ENCODE measurements at regions not wholly inside any gene's neighbourhood (a gene's known extent, or its start where the extent isn't known, plus 50 kb on each side); places are given as distances from the start of the nearest gene placed in this dataset.

GRCh38 chr6:51528556-51528955 is 558.9 kb downstream of the PKHD1 start:
- H3K4me1 Mint-ChIP-seq = no peaks in the 10 kb centered on the region
- ATAC-seq = no peak
- H3K27ac Mint-ChIP-seq = no peak overlapping the region
- CTCF ChIA-PET = no interaction called here
- DNase-seq = no peak
- no peak overlapping the region for H3K4me3 Mint-ChIP-seq
- peaks cover 4% of the 10 kb centered on the region for H3K9me3 Mint-ChIP-seq (ENCODE audit: low read depth)
- no peaks in the 10 kb centered on the region for H3K36me3 Mint-ChIP-seq
- H3K27me3 Mint-ChIP-seq = no peaks in the 10 kb centered on the region

DNA sequence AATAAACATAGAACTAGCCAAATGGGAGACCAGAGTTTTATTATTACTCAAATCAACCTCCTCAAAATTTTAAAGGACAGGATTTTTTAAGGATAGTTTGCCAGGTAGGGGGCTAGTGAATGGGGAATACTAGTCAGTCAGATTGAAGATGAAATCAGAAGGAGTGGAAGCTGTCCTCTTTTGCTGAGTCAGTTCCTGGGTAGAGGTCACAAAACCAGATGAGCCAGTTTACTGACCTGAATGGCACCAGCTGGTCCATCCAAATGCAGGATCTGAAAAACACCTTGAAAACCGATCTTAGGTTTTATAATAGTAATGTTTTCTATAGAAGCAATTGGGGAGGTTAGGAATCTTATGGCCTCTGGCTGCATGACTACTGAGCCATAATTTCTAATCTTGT is 558.2 kb downstream of the PKHD1 start:
- Mint-ChIP-seq H3K4me1 (no peaks in the 10 kb centered on the region), H3K27ac (no peak overlapping the region), H3K9me3 (ENCODE audit: low read depth) (peaks cover 4% of the 10 kb centered on the region), H3K36me3 (no peaks in the 10 kb centered on the region), H3K27me3 (no peaks in the 10 kb centered on the region), H3K4me3 (no peak overlapping the region)
- ATAC-seq (no peak), DNase-seq (no peak)
- CTCF ChIA-PET = no interaction called here

DNA sequence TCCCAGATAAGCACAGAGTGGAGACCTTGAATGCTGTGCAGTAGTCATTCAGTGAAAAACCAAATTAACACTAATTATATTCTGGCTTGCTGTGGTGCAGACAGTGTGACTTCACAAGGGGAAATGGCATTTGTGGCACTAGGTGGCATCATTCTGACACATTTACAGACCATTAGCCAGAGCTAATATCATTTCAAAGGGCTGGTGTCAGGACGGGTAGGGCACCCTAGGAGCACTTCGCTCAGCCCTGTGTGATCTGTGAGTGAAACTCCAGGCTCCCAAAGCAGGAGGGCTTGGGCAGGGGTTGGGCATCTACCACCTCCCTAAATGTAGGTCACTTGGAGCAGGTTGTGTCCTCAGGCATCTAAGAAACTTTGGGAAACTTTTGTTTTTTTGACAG is 555.8 kb downstream of the PKHD1 start:
- CTCF ChIA-PET = no interaction called here
- Mint-ChIP-seq H3K27me3 (no peaks in the 10 kb centered on the region), H3K4me1 (no peaks in the 10 kb centered on the region), H3K4me3 (no peak overlapping the region), H3K36me3 (no peaks in the 10 kb centered on the region), H3K9me3 (ENCODE audit: low read depth) (peaks cover 4% of the 10 kb centered on the region), H3K27ac (no peak overlapping the region)
- ATAC-seq (no peak), DNase-seq (no peak)

DNA sequence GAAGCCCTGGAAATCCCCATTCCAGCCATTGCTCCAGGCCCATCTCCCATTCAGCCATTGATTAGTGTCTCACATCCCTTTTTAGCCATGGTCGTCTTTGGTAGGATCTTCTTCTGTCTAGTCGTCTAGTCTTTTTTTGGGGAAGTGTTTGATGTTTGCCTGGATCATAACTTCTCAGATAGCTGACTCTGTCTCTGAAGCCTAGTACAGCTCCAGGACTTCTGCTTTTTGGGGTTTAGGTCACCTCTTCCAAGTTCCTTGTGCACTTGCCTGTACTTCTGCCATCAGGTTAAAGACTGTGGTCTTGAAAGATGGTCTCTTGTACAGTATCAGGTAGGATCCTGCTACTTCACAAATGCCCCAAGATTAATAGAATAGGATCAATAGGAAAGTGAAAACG is 553.5 kb downstream of the PKHD1 start:
- no peak for DNase-seq
- Mint-ChIP-seq H3K36me3 (no peaks in the 10 kb centered on the region), H3K9me3 (ENCODE audit: low read depth) (peaks cover 2% of the 10 kb centered on the region), H3K27ac (no peak overlapping the region), H3K27me3 (no peaks in the 10 kb centered on the region), H3K4me3 (no peak overlapping the region), H3K4me1 (no peaks in the 10 kb centered on the region)
- no peak for ATAC-seq
- CTCF ChIA-PET = no interaction called here

GRCh38 chr6:51535327-51535726 is 552.1 kb downstream of the PKHD1 start:
- H3K27ac Mint-ChIP-seq = no peak overlapping the region
- CTCF ChIA-PET = no interaction called here
- H3K27me3 Mint-ChIP-seq = no peaks in the 10 kb centered on the region
- no peak overlapping the region for H3K4me3 Mint-ChIP-seq
- ATAC-seq (no peak), DNase-seq (no peak)
- peaks cover 2% of the 10 kb centered on the region for H3K9me3 Mint-ChIP-seq (ENCODE audit: low read depth)
- H3K4me1 Mint-ChIP-seq = no peaks in the 10 kb centered on the region
- H3K36me3 Mint-ChIP-seq = no peaks in the 10 kb centered on the region

DNA sequence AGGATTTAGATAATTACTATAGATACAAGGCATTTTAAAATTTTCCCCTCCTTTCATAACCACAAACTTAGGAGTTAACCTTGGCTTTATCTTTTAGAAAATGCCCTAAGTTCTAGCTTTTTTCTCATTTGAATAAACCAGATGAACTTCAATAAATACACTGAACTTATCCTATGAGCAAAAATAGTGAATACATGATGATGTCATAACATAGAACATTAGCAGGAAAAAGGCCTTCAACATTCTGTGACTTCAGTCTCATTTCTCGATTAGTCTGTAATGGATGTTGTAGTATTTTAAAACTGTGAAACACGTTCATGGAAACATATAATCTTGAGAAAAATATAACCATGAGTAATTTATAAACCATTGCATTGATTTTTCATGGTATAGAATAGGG is 550.7 kb downstream of the PKHD1 start:
- DNase-seq (no peak), ATAC-seq (no peak)
- H3K27me3 Mint-ChIP-seq = no peaks in the 10 kb centered on the region
- peaks cover 2% of the 10 kb centered on the region for H3K9me3 Mint-ChIP-seq (ENCODE audit: low read depth)
- H3K27ac Mint-ChIP-seq = no peak overlapping the region
- no peaks in the 10 kb centered on the region for H3K36me3 Mint-ChIP-seq
- no peaks in the 10 kb centered on the region for H3K4me1 Mint-ChIP-seq
- CTCF ChIA-PET = no interaction called here
- H3K4me3 Mint-ChIP-seq = no peak overlapping the region

DNA sequence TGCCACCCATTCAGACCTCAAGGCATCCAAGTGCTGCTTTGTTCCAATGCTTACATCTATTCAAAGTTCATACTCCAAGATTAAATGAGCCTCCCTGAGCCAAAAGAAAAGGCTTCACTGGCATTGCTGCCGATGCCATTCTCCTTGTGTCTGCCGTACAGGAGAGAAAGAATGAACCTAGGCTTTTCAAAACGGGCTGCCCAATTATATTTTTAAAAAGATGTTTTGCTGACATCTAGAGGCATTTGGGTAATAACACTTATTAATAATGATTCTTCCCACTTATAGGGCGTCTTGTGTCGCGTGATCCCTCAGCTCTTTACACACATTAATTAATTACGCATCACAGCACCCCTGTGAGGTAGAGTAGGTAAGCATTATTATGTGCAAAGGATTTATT is 545.6 kb downstream of the PKHD1 start:
- H3K9me3 Mint-ChIP-seq (ENCODE audit: low read depth) = no peaks in the 10 kb centered on the region
- ATAC-seq (no peak), DNase-seq (no peak)
- no peaks in the 10 kb centered on the region for H3K27me3 Mint-ChIP-seq
- H3K36me3 Mint-ChIP-seq = no peaks in the 10 kb centered on the region
- no peaks in the 10 kb centered on the region for H3K4me1 Mint-ChIP-seq
- CTCF ChIA-PET = no interaction called here
- H3K4me3 Mint-ChIP-seq = no peak overlapping the region
- no peak overlapping the region for H3K27ac Mint-ChIP-seq

DNA sequence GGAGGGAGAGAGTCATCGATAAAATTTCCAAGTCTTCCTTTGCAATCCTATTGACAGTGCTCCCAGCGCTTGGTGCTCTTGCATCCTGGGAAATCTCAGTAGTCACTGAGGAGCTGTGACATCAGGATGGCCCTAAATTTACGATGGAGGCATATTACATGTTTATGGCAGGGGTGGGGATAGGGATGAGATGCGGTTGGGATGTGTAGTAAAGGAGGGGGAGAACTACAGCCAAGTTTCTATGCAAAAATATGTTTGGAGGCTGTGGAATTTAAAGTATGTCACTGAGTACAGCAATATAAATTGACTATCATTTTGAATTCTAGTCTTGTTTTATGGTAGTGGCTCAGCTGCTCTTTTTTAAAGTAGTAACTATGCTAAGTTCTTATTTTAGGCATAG is 544.9 kb downstream of the PKHD1 start:
- CTCF ChIA-PET = no interaction called here
- H3K9me3 Mint-ChIP-seq (ENCODE audit: low read depth) = no peaks in the 10 kb centered on the region
- no peaks in the 10 kb centered on the region for H3K4me1 Mint-ChIP-seq
- H3K4me3 Mint-ChIP-seq = no peak overlapping the region
- H3K36me3 Mint-ChIP-seq = no peaks in the 10 kb centered on the region
- no peak overlapping the region for H3K27ac Mint-ChIP-seq
- no peak for ATAC-seq
- H3K27me3 Mint-ChIP-seq = no peaks in the 10 kb centered on the region
- DNase-seq = no peak

DNA sequence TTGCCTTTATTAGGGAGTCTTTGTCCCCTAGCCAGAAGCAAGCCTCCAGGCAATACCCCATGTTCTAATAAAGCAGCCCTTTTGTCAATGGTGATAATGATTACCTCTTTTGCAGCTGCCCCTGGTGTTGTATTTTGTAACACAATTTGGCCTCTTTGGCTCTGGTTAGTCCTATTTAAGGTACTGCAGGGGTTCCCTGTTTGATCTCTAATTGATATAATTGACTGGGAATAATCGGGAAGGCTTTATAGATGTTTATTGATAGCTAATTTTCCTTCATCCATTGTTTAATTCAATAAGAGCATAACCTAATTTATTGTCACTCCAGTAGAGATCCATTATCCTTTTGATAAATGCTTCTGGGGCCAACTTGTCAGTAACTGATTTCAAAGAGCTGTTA is 537.2 kb downstream of the PKHD1 start:
- Mint-ChIP-seq H3K4me1 (no peaks in the 10 kb centered on the region), H3K36me3 (no peaks in the 10 kb centered on the region), H3K4me3 (no peak overlapping the region), H3K9me3 (ENCODE audit: low read depth) (peaks cover 4% of the 10 kb centered on the region), H3K27ac (no peak overlapping the region), H3K27me3 (no peaks in the 10 kb centered on the region)
- CTCF ChIA-PET = no interaction called here
- no peak for ATAC-seq
- DNase-seq = no peak

GRCh38 chr6:51552435-51552834 is 535.0 kb downstream of the PKHD1 start:
- Mint-ChIP-seq H3K27me3 (no peaks in the 10 kb centered on the region), H3K36me3 (no peaks in the 10 kb centered on the region), H3K4me3 (no peak overlapping the region), H3K9me3 (ENCODE audit: low read depth) (peaks cover 6% of the 10 kb centered on the region), H3K27ac (no peak overlapping the region), H3K4me1 (no peaks in the 10 kb centered on the region)
- ATAC-seq = no peak
- CTCF ChIA-PET = no interaction called here
- DNase-seq = no peak

GRCh38 chr6:51553246-51554015 is 534.0 kb downstream of the PKHD1 start:
- no peak overlapping the region for H3K4me3 Mint-ChIP-seq
- no peak for ATAC-seq
- no peaks in the 10 kb centered on the region for H3K4me1 Mint-ChIP-seq
- CTCF ChIA-PET = no interaction called here
- H3K9me3 Mint-ChIP-seq (ENCODE audit: low read depth) = peaks cover 6% of the 10 kb centered on the region
- H3K27ac Mint-ChIP-seq = no peak overlapping the region
- H3K36me3 Mint-ChIP-seq = no peaks in the 10 kb centered on the region
- no peaks in the 10 kb centered on the region for H3K27me3 Mint-ChIP-seq
- no peak for DNase-seq

DNA sequence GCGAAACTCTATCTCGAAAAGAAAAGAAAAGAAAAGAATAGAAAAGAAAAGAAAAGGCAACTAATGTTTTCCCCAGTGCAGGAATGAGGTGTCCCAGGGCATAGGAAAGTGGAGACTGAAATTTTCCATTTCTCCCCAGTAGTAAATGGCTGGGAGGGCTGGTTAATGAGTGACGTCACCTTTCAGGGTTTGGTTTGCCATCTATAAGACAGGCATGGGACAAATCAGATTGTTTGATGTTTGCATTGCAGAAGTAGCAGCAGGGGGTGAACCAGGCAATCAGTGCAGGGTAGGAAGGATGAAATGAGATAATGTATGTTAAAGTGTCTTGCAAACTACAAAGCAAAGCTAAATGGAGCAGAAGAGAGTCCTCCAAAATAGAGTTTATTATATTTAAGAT is 533.4 kb downstream of the PKHD1 start:
- Mint-ChIP-seq H3K9me3 (ENCODE audit: low read depth) (peaks cover 6% of the 10 kb centered on the region), H3K36me3 (no peaks in the 10 kb centered on the region), H3K4me1 (no peaks in the 10 kb centered on the region), H3K27ac (no peak overlapping the region), H3K27me3 (no peaks in the 10 kb centered on the region), H3K4me3 (no peak overlapping the region)
- ATAC-seq = no peak
- CTCF ChIA-PET = no interaction called here
- DNase-seq = no peak

DNA sequence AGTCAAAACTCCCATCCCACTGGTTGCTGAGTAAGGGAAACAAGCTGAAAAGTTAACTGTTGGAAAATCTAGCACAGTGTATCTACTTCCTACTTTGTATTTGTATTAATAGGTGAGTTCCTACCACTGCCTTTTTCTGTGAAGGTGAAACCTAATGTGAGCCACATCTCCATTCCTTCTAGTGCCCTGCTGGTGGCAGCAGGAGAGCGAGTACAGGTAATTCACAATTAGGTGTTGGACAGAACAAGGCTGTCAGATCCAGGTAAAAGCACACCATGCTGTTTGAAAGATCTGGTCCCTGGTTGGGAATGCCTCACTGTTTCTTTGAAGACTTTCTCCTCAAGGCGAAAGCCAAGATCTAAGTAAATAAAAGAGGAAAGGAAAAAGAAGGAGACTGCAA is 528.4 kb downstream of the PKHD1 start:
- CTCF ChIA-PET = no interaction called here
- ATAC-seq = no peak

DNA sequence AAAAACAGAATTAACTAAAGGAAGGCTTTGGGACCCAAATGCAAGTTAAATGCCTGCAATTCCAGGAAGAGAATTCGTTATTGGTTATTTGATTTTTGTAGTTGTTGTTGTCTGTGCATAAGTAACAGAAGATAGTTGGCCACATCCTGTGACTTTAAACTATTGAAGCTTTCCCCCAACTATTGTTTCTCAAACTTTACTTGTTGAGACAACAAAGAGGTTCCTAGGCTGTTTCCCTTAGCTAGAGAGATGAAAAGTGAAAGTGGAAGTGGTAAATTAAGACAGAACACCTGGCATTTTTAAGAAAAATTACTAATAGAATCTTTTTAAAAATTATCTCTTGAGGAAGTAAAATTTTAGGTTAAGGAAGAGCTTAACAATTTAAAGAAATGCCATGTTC is 525.2 kb downstream of the PKHD1 start:
- H3K9me3 Mint-ChIP-seq (ENCODE audit: low read depth) = no peaks in the 10 kb centered on the region
- no peaks in the 10 kb centered on the region for H3K36me3 Mint-ChIP-seq
- CTCF ChIA-PET = no interaction called here
- H3K27ac Mint-ChIP-seq = no peak overlapping the region
- ATAC-seq = no peak
- H3K4me3 Mint-ChIP-seq = no peak overlapping the region
- H3K27me3 Mint-ChIP-seq = no peaks in the 10 kb centered on the region
- H3K4me1 Mint-ChIP-seq = no peaks in the 10 kb centered on the region
- no peak for DNase-seq

More for the DNA sequence above, 528.4 kb downstream of the PKHD1 start:
- Mint-ChIP-seq H3K4me3 (no peak overlapping the region), H3K36me3 (no peaks in the 10 kb centered on the region), H3K4me1 (no peaks in the 10 kb centered on the region), H3K27me3 (no peaks in the 10 kb centered on the region), H3K9me3 (ENCODE audit: low read depth) (peaks cover 2% of the 10 kb centered on the region), H3K27ac (no peak overlapping the region)
- DNase-seq = no peak

Data from activated CD8-positive, alpha-beta memory T cell treated with anti-CD3 and anti-CD28 coated beads, Interleukin-2, amount 10 ng/mL, durations not matched to agents 7 days and 5 days (primary cell).